Esophagus muscularis mucosa (tissue), 4 donors: ENCODE measurements at regions not wholly inside any gene's neighbourhood (a gene's known extent, or its start where the extent isn't known, plus 50 kb on each side); places are given as distances from the start of the nearest gene placed in this dataset.

ENCODE experiments used
- DNase-seq: peaks from one replicate; pipeline ENCODE4 v3.0.0-alpha.2; 2017; ENCODE audit errors: extremely low spot score
- H3K27ac ChIP-seq, 4 donors: fragments of 200-600 bp; sonication (generic); replicated peaks in 1 of 4; 1 replicate in 3 of 4; 2 replicates in 1 of 4; pipeline ENCODE4 v1.5.1; 2016 to 2019; ENCODE audit warnings: mild to moderate bottlenecking in 1 of 4
- H3K27me3 ChIP-seq, 4 donors: fragments of 200-600 bp; sonication (generic); one replicate each; pipeline versions ENCODE4 v1.5.1 to v1.6.0; 2016 to 2019
- H3K36me3 ChIP-seq, 4 donors: fragments of 200-600 bp; sonication (generic); one replicate each; pipeline ENCODE4 v1.5.1; 2016 to 2019
- H3K4me1 ChIP-seq, 4 donors: fragments of 200-600 bp; sonication (generic); one replicate each; pipeline ENCODE4 v1.5.1; 2016 to 2019
- H3K4me3 ChIP-seq, 4 donors: fragments of 200-600 bp; sonication (generic); 1 replicate in 2 of 4; 2 replicates in 2 of 4; pipeline ENCODE4 v1.5.1; 2016 to 2019; ENCODE audit warnings: mild to moderate bottlenecking in 4 of 4, moderate library complexity in 1 of 4
- H3K9me3 ChIP-seq, 4 donors: fragments of 200-600 bp; sonication (generic); 1 replicate in 3 of 4; 2 replicates in 1 of 4; pipeline ENCODE4 v1.5.1; 2016 to 2019
- EP300 ChIP-seq: sonication (generic); formaldehyde crosslinking; IDR thresholded peaks from one replicate; pipeline ENCODE4 v1.6.1; 2017; ENCODE audit warnings: antibody characterized with exemption
- POLR2A ChIP-seq: fragments of 450-650 bp; IDR thresholded peaks from one replicate; pipeline ENCODE4 v1.6.1; 2017; ENCODE audit warnings: antibody characterized with exemption, moderate library complexity, mild to moderate bottlenecking, low read depth
- POLR2AphosphoS5 ChIP-seq, 2 donors: sonication (generic); formaldehyde crosslinking; IDR thresholded peaks; one replicate each; pipeline ENCODE4 v1.6.1; 2017; ENCODE audit warnings: antibody characterized with exemption in 2 of 2
- WGBS: methylation state at CpG from one replicate; pipeline ENCODE4 v1.1.5; 2018; 5-methylcytosine and 5-hydroxymethylcytosine counted together
- intact Hi-C: fragments of 100-400 bp; cut with DNase I; formaldehyde crosslinking; loops from one replicate; pipeline ENCODE4 v1.15.1; 2023
- TF ChIP-seq, protein P1 (sequence below), 3 experiments: fragments of 200-600 bp in 2 of 3; fragments of 450-650 bp in 1 of 3; sonication (generic) in 2 of 3; IDR thresholded peaks; one replicate each; pipeline ENCODE4 v1.5.1; 2017 to 2019; ENCODE audit warnings: antibody characterized with exemption in 3 of 3, mild to moderate bottlenecking in 2 of 3, moderate library complexity in 1 of 3

DNA sequence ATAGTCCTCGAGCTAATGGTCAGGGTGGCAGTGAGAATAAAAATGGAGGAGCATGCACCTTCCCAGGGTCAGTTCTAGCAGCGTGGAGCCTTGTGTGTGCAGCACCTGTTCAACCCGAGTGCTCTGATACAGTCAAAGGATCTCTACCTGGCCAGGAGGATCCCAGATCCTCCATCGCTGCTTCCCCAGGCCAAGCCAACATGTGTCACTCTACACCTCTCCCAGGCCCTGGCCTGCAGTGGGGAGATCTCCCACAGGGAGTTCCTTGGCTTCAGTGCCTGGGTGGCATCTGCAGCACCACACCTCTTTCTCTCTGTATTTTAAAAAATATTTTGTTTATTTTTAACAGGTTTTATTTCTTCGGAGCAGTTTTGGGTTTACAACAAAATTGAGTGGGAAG is 414.8 kb upstream of the C2CD4B start:
- no peak for DNase-seq
- Histone ChIP-seq H3K27me3 (no peaks in the 10 kb centered on the region), H3K4me1 (peaks cover 0 to 2% (median 0%) of the 10 kb centered on the region in 4 donors), H3K36me3 (no peaks in the 10 kb centered on the region), H3K27ac (no peak overlapping the region), H3K4me3 (no peak overlapping the region), H3K9me3 (no peaks in the 10 kb centered on the region)
- TF ChIP-seq POLR2A = no peak
- TF ChIP-seq EP300 = no peak
- TF ChIP-seq, protein P1, sequence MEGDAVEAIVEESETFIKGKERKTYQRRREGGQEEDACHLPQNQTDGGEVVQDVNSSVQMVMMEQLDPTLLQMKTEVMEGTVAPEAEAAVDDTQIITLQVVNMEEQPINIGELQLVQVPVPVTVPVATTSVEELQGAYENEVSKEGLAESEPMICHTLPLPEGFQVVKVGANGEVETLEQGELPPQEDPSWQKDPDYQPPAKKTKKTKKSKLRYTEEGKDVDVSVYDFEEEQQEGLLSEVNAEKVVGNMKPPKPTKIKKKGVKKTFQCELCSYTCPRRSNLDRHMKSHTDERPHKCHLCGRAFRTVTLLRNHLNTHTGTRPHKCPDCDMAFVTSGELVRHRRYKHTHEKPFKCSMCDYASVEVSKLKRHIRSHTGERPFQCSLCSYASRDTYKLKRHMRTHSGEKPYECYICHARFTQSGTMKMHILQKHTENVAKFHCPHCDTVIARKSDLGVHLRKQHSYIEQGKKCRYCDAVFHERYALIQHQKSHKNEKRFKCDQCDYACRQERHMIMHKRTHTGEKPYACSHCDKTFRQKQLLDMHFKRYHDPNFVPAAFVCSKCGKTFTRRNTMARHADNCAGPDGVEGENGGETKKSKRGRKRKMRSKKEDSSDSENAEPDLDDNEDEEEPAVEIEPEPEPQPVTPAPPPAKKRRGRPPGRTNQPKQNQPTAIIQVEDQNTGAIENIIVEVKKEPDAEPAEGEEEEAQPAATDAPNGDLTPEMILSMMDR (IDR thresholded peaks at IDR 0.05) = no peak
- no peak for TF ChIP-seq POLR2AphosphoS5 (IDR thresholded peaks at IDR 0.05)
- WGBS = 100% methylated on average over 5 of the region's 5 CpGs
- intact Hi-C loops = no loop called here

DNA sequence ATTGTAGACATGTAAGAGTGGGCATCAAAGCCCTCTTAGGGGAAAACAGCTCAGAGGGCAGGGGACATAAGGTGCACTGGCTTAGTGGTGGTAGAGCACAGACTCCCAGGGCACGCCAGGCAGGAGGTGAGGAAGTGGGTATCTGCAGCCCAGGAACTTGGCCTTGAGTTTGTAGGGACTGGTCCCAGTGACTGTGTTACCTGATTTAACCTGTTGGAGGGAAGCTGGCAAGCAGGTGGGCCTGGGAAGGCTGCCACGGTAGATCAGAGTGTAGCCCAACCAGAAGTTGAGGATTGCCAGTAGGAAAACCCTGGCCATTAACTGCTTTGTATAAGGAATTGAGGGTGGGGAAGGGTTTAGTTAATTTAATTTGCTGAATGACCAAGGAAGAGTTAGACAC is 417.5 kb upstream of the C2CD4B start:
- Histone ChIP-seq H3K4me3 (no peak overlapping the region), H3K4me1 (peaks cover 0 to 5% (median 2%) of the 10 kb centered on the region in 4 donors), H3K27ac (no peak overlapping the region), H3K9me3 (no peaks in the 10 kb centered on the region), H3K27me3 (no peaks in the 10 kb centered on the region), H3K36me3 (no peaks in the 10 kb centered on the region)
- no peak for TF ChIP-seq POLR2AphosphoS5 (IDR thresholded peaks at IDR 0.05)
- TF ChIP-seq EP300 = no peak
- no peak for TF ChIP-seq POLR2A
- TF ChIP-seq, protein P1 (IDR thresholded peaks at IDR 0.05) = no peak
- DNase-seq = no peak
- 89% methylated on average over 2 of the region's 2 CpGs for WGBS
- intact Hi-C loops = no loop called here

DNA sequence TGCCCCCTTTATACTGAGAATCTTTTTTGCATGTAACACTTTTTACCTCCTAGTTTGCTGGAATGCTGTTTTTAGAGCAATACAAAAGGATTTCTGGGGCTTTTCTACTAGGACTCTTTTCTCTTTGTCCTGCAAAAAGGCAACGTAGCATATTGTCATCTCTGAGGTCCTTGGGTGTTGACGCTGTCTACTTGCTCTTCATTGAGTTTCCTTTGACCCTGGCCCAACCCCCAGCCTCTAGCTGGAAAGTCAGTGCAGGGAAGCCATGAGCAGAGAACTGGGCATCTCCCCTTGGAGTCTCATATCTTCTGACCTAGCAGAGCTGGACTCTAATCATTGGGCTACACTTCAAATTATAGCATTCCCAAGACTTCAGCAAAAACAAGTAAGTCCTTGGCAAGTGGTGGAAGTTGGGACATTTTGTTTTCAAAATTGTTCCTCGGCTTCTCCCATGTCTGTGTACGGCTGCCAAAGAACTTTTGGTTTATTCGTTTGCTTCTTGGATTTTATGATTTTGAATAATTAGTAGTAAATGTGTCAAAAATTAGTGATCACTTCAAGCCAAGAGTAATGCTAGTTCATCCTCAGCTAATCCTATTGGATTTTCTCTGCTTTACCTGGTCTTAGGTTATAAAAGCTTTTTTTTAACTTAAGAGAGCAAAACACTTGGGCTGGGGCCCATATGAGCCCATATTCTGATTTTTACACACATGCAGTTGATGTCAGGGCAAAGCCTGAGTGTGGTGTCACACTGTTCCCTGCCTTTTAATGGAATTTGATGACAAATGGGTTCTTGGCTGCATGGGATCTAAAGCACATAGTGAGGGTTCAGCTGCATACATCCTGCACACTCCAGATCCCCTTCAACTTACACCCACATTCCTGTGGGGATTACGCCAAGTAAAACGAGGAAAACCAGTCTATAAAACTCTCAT is 419.5 kb upstream of the C2CD4B start:
- peaks cover 5 to 12% (median 10%) of the 10 kb centered on the region in 4 donors for H3K4me1 ChIP-seq
- no peaks in the 10 kb centered on the region for H3K36me3 ChIP-seq
- WGBS = 84% methylated on average over 7 of the region's 7 CpGs
- peak overlapping the region in 1 of 4 donors; percentile 11 for H3K27ac ChIP-seq
- no peak overlapping the region for H3K4me3 ChIP-seq
- intact Hi-C loops = no loop called here
- no peaks in the 10 kb centered on the region for H3K9me3 ChIP-seq
- no peak for TF ChIP-seq POLR2A
- TF ChIP-seq, protein P1 (IDR thresholded peaks at IDR 0.05) = no peak
- no peak for TF ChIP-seq POLR2AphosphoS5 (IDR thresholded peaks at IDR 0.05)
- no peak for TF ChIP-seq EP300
- no peak for DNase-seq
- no peaks in the 10 kb centered on the region for H3K27me3 ChIP-seq

DNA sequence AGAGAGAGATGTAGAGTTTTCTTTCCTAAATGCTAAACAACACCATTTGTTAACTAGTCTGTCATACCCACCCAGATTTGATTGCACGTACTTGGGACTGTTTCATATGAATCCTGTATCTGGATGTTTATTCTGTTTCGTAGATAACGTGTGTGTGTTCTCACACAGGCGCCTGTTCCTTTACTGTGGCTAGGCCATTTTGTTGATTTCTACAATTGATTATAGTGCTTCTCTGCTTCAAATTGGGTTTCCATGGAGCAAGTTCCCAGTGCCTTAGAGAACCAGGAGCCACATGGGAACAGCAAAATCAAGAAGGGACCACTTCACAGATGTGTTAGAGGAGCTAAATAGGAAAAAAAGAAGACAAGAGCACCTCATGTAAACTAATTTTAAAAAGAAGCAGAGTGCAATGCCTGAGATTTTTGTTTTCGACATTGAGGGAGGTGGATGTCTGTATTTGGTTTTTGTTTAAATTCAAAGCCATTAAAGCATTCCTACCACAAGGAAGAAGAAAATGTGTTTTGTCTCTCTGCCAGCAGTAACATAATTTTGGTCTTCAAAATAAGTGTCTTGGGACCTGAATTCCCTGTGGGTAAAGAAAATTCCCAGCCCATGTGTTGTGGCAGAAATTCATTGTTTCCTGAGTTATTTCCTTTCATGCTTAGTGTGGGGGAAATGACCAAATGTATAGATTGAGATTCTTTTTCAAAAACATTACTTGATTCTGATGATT is 424.0 kb upstream of the C2CD4B start:
- Histone ChIP-seq H3K36me3 (no peaks in the 10 kb centered on the region), H3K27ac (no peak overlapping the region), H3K4me1 (peaks cover 5 to 19% (median 17%) of the 10 kb centered on the region in 4 donors), H3K27me3 (no peaks in the 10 kb centered on the region), H3K9me3 (no peaks in the 10 kb centered on the region), H3K4me3 (no peak overlapping the region)
- no peak for TF ChIP-seq EP300
- no peak for TF ChIP-seq POLR2AphosphoS5 (IDR thresholded peaks at IDR 0.05)
- no peak for TF ChIP-seq POLR2A
- TF ChIP-seq, protein P1 (IDR thresholded peaks at IDR 0.05) = no peak
- intact Hi-C loops = no loop called here
- DNase-seq = no peak
- 69% methylated on average over 5 of the region's 5 CpGs for WGBS
